Heart right ventricle (tissue), 16 donors: ENCODE measurements at regions not wholly inside any gene's neighbourhood (a gene's known extent, or its start where the extent isn't known, plus 50 kb on each side); places are given as distances from the start of the nearest gene placed in this dataset.

ENCODE experiments used
- ATAC-seq, 8 donors: fragments of 200-7000 bp; cut with Tn5 transposase; one replicate each; pipeline ENCODE4 v1.9.1; 2020; ENCODE audit warnings: mild to moderate bottlenecking in 8 of 8, moderate library complexity in 8 of 8, moderate number of reproducible peaks in 1 of 8
- DNase-seq, 2 donors: peaks; one replicate each; pipeline ENCODE4 v3.0.0-alpha.2; 2020
- H3K27ac ChIP-seq, 10 donors: fragments of 200-600 bp; sonication (generic) in 2 of 10; one replicate each; pipeline versions ENCODE4 v1.5.0 to v1.8.0; 2020 to 2022; ENCODE audit warnings: mild to moderate bottlenecking in 3 of 10
- H3K27me3 ChIP-seq, 7 donors: fragments of 200-600 bp; one replicate each; pipeline ENCODE4 v1.8.0; 2021 to 2022; ENCODE audit warnings: mild to moderate bottlenecking in 2 of 7
- H3K36me3 ChIP-seq, 9 donors: fragments of 200-600 bp; sonication (generic) in 1 of 9; one replicate each; pipeline versions ENCODE4 v1.5.0 to v1.8.0; 2020 to 2022; ENCODE audit warnings: mild to moderate bottlenecking in 2 of 9
- H3K4me1 ChIP-seq, 9 donors: fragments of 200-600 bp; sonication (generic) in 1 of 9; one replicate each; pipeline versions ENCODE4 v1.5.0 to v1.8.0; 2020 to 2022; ENCODE audit warnings: mild to moderate bottlenecking in 4 of 9
- H3K4me3 ChIP-seq, 10 donors: fragments of 200-600 bp; sonication (generic) in 2 of 10; one replicate each; pipeline versions ENCODE4 v1.5.0 to v1.8.0; 2020 to 2022; ENCODE audit warnings: mild to moderate bottlenecking in 7 of 10, moderate library complexity in 2 of 10
- H3K9me3 ChIP-seq, 11 donors: fragments of 200-600 bp in 10 of 11; sonication (generic) in 2 of 11; one replicate each; pipeline versions ENCODE4 v1.5.0 to v1.8.0; 2013 to 2022; ENCODE audit warnings: mild to moderate bottlenecking in 2 of 11, control low read depth in 1 of 11, moderate library complexity in 1 of 11
- WGBS, 2 donors: extraction: QIAGEN DNeasy Blood & Tissue Kit; methylation state at CpG; one replicate each; pipeline ENCODE4 v1.1.7; 2013; ENCODE audit warnings: inconsistent platforms in 1 of 2; 5-methylcytosine and 5-hydroxymethylcytosine counted together
- intact Hi-C, 10 donors: fragments of 100-400 bp; cut with DNase I; formaldehyde crosslinking; loops; one replicate each; pipeline versions ENCODE4 v1.11.1 to v1.14.2; 2022
- TF ChIP-seq, protein P1 (sequence below), 9 donors: fragments of 200-600 bp; sonication (generic) in 2 of 9; IDR thresholded peaks; one replicate each; pipeline versions ENCODE4 v1.5.0 to v1.8.0; 2021 to 2022; ENCODE audit warnings: antibody characterized with exemption in 9 of 9, mild to moderate bottlenecking in 5 of 9, moderate library complexity in 1 of 9
- donor health status: Arrhythmogenic right ventricular cardiomyopathy.
- donor health status: ischemic (EF 13 %, LVEDD 7.1; RV severe dilation, severe dysfunction).
- donor health status: healthy with polysubstance abuse.
- donor health status: DM: no; HTN: yes; CAD: no.
- donor health status: DM: no; HTN: no; CAD: no.
- donor health status: ischemic (EF 25% LVEDD 6.9; RV normal size, moderate dysfunction).
- donor health status: ischemic (EF 25% LVEDD 5.7; RV mildly dilated, moderate dysfunction).
- donor health status: healthy.
- donor health status: DM: yes; HTN: yes; CAD: no.
- donor health status: Ischemic cardiomyopathy.
- donor health status: ischemic (EF 35%, LVEDD 5.7; RV mildly dilated, moderate dysfunction).
- donor health status: nonischemic (EF 11% LVEDD 7.7; RV severe dilation, severe dysfunction).
- donor health status: DM: yes; HTN: yes; CAD: no.
- donor health status: PGD.
- donor health status: ischemic (EF 29% LVEDD 5.4; RV normal size, mild dysfunction).
- donor health status: nonischemic (EF 23%, LVEDD 6.1; RV moderate dilation, normal function).

DNA sequence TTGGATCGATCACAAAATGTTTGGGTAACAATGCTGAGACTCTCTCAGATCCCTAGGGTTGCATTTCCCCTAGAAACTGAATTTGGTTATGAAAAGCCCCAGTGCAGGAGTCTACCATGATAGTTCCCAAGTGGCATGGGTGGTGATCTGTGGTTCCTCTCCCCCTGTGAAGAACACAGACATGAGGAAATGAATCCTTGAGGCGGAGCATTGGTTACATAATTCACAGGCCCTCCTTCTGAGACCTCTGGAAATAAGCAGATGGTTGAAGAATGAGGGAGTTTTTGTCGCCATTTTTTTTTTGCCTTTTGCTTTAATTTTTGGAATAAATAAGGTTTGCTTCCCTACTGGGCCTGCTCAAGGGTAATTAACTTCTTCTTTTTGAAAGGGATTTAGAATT, 597.0 kb upstream of the RBFOX1 start:
- Histone ChIP-seq H3K27ac (no peak overlapping the region), H3K4me3 (no peak overlapping the region), H3K9me3 (peaks cover 0 to 15% (median 0%) of the 10 kb centered on the region in 11 donors), H3K27me3 (no peaks in the 10 kb centered on the region), H3K36me3 (no peaks in the 10 kb centered on the region), H3K4me1 (no peaks in the 10 kb centered on the region)
- ATAC-seq: no peak
- 18 to 21% methylated on average over 3 of the region's 3 CpGs for WGBS, 2 donors
- intact Hi-C loops: no loop called here
- TF ChIP-seq, protein P1, sequence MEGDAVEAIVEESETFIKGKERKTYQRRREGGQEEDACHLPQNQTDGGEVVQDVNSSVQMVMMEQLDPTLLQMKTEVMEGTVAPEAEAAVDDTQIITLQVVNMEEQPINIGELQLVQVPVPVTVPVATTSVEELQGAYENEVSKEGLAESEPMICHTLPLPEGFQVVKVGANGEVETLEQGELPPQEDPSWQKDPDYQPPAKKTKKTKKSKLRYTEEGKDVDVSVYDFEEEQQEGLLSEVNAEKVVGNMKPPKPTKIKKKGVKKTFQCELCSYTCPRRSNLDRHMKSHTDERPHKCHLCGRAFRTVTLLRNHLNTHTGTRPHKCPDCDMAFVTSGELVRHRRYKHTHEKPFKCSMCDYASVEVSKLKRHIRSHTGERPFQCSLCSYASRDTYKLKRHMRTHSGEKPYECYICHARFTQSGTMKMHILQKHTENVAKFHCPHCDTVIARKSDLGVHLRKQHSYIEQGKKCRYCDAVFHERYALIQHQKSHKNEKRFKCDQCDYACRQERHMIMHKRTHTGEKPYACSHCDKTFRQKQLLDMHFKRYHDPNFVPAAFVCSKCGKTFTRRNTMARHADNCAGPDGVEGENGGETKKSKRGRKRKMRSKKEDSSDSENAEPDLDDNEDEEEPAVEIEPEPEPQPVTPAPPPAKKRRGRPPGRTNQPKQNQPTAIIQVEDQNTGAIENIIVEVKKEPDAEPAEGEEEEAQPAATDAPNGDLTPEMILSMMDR (IDR thresholded peaks at IDR 0.05): no peak
- DNase-seq: no peak

DNA sequence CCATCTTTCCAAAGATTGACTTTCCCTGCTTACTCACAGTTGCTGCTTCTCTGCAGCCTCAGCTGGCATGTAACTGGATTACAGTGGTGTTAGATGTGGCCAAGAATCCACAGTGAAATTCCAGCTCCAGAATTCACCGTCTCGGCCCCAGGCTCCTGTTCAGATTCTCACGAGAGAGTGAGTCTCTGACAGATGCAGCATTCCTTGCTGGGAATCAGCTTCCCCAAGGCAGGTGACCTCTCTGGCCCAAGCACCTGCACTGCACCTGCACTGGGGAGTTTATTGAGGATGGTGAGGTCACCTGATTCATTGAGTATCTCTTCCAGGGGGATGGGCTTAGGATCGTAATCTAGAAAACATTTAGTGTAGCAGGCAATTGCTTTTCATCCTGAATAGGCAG, 600.5 kb upstream of the RBFOX1 start:
- H3K27me3 ChIP-seq: peaks cover 0 to 7% (median 0%) of the 10 kb centered on the region in 7 donors
- no peak overlapping the region for H3K27ac ChIP-seq
- ATAC-seq (no peak), DNase-seq (no peak)
- intact Hi-C loops: no loop called here
- no peaks in the 10 kb centered on the region for H3K9me3 ChIP-seq
- 65 to 71% methylated on average over 4 of the region's 4 CpGs for WGBS, 2 donors
- H3K4me1 ChIP-seq: no peaks in the 10 kb centered on the region
- TF ChIP-seq, protein P1 (IDR thresholded peaks at IDR 0.05): no peak
- no peak overlapping the region for H3K4me3 ChIP-seq
- no peaks in the 10 kb centered on the region for H3K36me3 ChIP-seq

DNA sequence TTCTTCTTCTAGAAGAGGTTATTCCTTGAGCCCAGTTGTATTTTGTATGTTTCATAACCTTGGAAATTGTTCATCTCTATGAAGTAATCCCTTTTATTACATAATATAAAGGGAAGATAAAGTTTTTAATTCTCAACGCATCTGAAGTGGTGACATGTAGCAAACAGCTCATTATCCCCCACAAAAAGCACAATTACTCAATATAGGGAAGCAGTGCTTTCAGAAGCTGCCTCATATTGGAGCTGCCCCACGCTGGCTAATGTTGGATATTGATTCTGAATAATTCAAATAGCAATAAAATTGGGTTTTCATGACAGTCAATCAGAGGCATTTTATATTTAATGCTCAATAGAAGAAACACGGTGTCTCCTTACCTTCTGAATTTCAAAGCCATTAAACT, 604.3 kb upstream of the RBFOX1 start:
- TF ChIP-seq, protein P1 (IDR thresholded peaks at IDR 0.05): no peak
- no peaks in the 10 kb centered on the region for H3K36me3 ChIP-seq
- no peak for DNase-seq
- H3K4me1 ChIP-seq: no peaks in the 10 kb centered on the region
- H3K9me3 ChIP-seq: peaks cover 0 to 19% (median 0%) of the 10 kb centered on the region in 11 donors
- intact Hi-C loops: no loop called here
- no peak overlapping the region for H3K4me3 ChIP-seq
- no peak overlapping the region for H3K27ac ChIP-seq
- H3K27me3 ChIP-seq: peaks cover 0 to 7% (median 0%) of the 10 kb centered on the region in 7 donors
- WGBS, 2 donors: 76 to 78% methylated on average over 3 of the region's 3 CpGs
- no peak for ATAC-seq

DNA sequence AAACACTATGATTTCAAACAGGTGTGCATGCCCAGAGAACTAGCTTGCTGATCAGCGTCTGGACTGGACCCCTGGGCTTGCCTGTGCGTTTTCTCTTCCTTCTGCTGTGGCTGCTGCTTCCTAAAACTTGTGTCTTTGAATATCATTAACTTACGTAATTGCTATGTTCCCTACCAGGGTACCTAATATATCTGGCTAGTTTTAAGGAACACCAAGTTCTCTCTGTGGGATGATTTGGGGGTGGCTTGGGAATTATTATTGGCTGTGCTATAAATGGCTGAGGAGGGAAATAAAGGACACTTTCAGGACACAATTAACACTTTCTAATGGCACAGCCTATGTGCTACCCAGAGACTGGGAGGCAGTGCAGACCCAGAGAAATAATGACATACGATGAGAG, 606.0 kb upstream of the RBFOX1 start:
- Histone ChIP-seq H3K27me3 (peaks cover 0 to 7% (median 0%) of the 10 kb centered on the region in 7 donors), H3K4me3 (no peak overlapping the region), H3K4me1 (no peaks in the 10 kb centered on the region), H3K36me3 (no peaks in the 10 kb centered on the region), H3K9me3 (peaks cover 0 to 19% (median 0%) of the 10 kb centered on the region in 11 donors), H3K27ac (no peak overlapping the region)
- 68 to 77% methylated on average over 4 of the region's 4 CpGs for WGBS, 2 donors
- TF ChIP-seq, protein P1 (IDR thresholded peaks at IDR 0.05): no peak
- no peak for DNase-seq
- ATAC-seq: no peak
- intact Hi-C loops: no loop called here
